H1 (cell line): ENCODE measurements at regions not wholly inside any gene's neighbourhood (a gene's known extent, or its start where the extent isn't known, plus 50 kb on each side); places are given as distances from the start of the nearest gene placed in this dataset.

Experiments
- CTCF ChIA-PET: fragments of 300-600 bp; sonication (Branson Sonifier 250); formaldehyde crosslinking; loops from one replicate; lab custom pipeline; 2021; ENCODE audit not compliant: partially characterized antibody; lab: Charles Lee
- POLR2A ChIA-PET: fragments of 300-600 bp; sonication (Branson Sonifier 250); formaldehyde crosslinking; loops from one replicate; lab custom pipeline; 2021; ENCODE audit warnings: inconsistent platforms; ENCODE audit not compliant: partially characterized antibody; lab: Charles Lee
- DNase-seq, 2 experiments: peaks; one replicate each; pipeline versions ENCODE4 v3.0.0 to v3.0.0-alpha.2; 2010 to 2022; ENCODE audit warnings: low spot score in 2 of 2, low read depth in 1 of 2, mixed read lengths in 1 of 2
- FAIRE-seq: peaks from 2 replicates; lab custom pipeline; 2011; peaks lifted over from hg19 to GRCh38; lab: Jason Lieb, UNC
- H2AFZ ChIP-seq: 2 replicates; pipeline ENCODE4 v1.8.1; 2012; ENCODE audit warnings: low read length, inconsistent platforms
- H2AK5ac ChIP-seq: 2 replicates; pipeline ENCODE4 v1.6.1; 2013; ENCODE audit warnings: low read depth, low read length
- H2BK120ac ChIP-seq: replicated peaks from 2 replicates; pipeline ENCODE3; 2013; ENCODE audit warnings: low read depth, low read length, inconsistent platforms
- H2BK12ac ChIP-seq: 2 replicates; pipeline ENCODE4 v1.6.1; 2013; ENCODE audit warnings: low read depth, low read length
- H2BK15ac ChIP-seq: 2 replicates; pipeline ENCODE4 v1.6.1; 2013; ENCODE audit warnings: low read length
- H2BK20ac ChIP-seq: 2 replicates; pipeline ENCODE4 v1.6.1; 2013; ENCODE audit warnings: low read length
- H2BK5ac ChIP-seq: 2 replicates; pipeline ENCODE4 v1.6.1; 2013; ENCODE audit warnings: low read depth, low read length
- H3K14ac ChIP-seq: 2 replicates; pipeline ENCODE4 v1.6.1; 2013; ENCODE audit warnings: inconsistent platforms; ENCODE audit not compliant: insufficient read length
- H3K18ac ChIP-seq: 2 replicates; pipeline ENCODE4 v1.6.1; 2013; ENCODE audit warnings: low read length; ENCODE audit errors: extremely low read depth
- H3K23ac ChIP-seq: 2 replicates; pipeline ENCODE4 v1.6.1; 2013; ENCODE audit warnings: inconsistent platforms; ENCODE audit not compliant: insufficient read length
- H3K23me2 ChIP-seq: 2 replicates; pipeline ENCODE4 v1.6.1; 2013; ENCODE audit warnings: low read depth, low read length
- H3K27ac ChIP-seq: 2 replicates; pipeline ENCODE4 v1.6.1; 2011; ENCODE audit warnings: low read depth, low read length, inconsistent platforms
- H3K27me3 ChIP-seq, 4 experiments: replicated peaks in 1 of 4; 1 replicate in 1 of 4; 2 replicates in 3 of 4; pipeline versions ENCODE4 v1.6.1 to v1.8.1; 2011 to 2013; ENCODE audit warnings: low read length in 3 of 4, mild to moderate bottlenecking in 3 of 4, inconsistent platforms in 2 of 4, mixed read lengths in 2 of 4, moderate library complexity in 1 of 4; ENCODE audit not compliant: control insufficient read depth in 3 of 4, insufficient read depth in 3 of 4; ENCODE audit errors: extremely low read depth in 1 of 4
- H3K36me3 ChIP-seq, 4 experiments: 2 replicates each; pipeline versions ENCODE4 v1.6.1 to v1.8.1; 2011 to 2013; ENCODE audit warnings: mild to moderate bottlenecking in 4 of 4, low read length in 3 of 4, moderate library complexity in 2 of 4, control low read depth in 1 of 4, inconsistent platforms in 1 of 4; ENCODE audit not compliant: insufficient read depth in 4 of 4, control insufficient read depth in 2 of 4
- H3K4ac ChIP-seq: replicated peaks from 2 replicates; pipeline ENCODE3; 2013; ENCODE audit warnings: low read length, low read depth, mixed read lengths, inconsistent platforms; ENCODE audit not compliant: insufficient read length
- H3K4me1 ChIP-seq, 4 experiments: replicated peaks in 1 of 4; 1 replicate in 1 of 4; 2 replicates in 3 of 4; pipeline versions ENCODE4 v1.6.1 to v1.8.1; 2011 to 2013; ENCODE audit warnings: low read length in 3 of 4, inconsistent platforms in 2 of 4, mixed read lengths in 1 of 4; ENCODE audit not compliant: insufficient read depth in 4 of 4, control insufficient read depth in 3 of 4
- H3K4me2 ChIP-seq, 2 experiments: 2 replicates each; pipeline versions ENCODE4 v1.6.1 to v1.8.1; 2011 to 2013; ENCODE audit warnings: low read depth in 2 of 2, low read length in 2 of 2, control low read depth in 1 of 2, inconsistent platforms in 1 of 2, mild to moderate bottlenecking in 1 of 2; ENCODE audit not compliant: insufficient read depth in 1 of 2
- H3K4me3 ChIP-seq, 4 experiments: fragments of 200-600, 300-600 bp in 1 of 4; sonication (generic), shearing (Covaris generic), sonication (Bioruptor Twin) in 1 of 4; 2 replicates each; pipeline versions ENCODE4 v1.5.1 to v1.8.1; 2011 to 2016; ENCODE audit warnings: low read length in 4 of 4, low read depth in 3 of 4, control low read depth in 2 of 4, inconsistent platforms in 2 of 4, mild to moderate bottlenecking in 2 of 4, mixed read lengths in 1 of 4, moderate library complexity in 1 of 4; ENCODE audit not compliant: insufficient read depth in 2 of 4; ENCODE audit errors: extremely low read depth in 1 of 4
- H3K56ac ChIP-seq: replicated peaks from 2 replicates; pipeline ENCODE3; 2013; ENCODE audit warnings: low read depth, mild to moderate bottlenecking, mixed read lengths, low read length, inconsistent platforms; ENCODE audit not compliant: insufficient read length
- H3K79me1 ChIP-seq: 2 replicates; pipeline ENCODE4 v1.6.1; 2013; ENCODE audit warnings: low read depth, low read length, control low read depth
- H3K79me2 ChIP-seq, 2 experiments: 2 replicates each; pipeline versions ENCODE4 v1.6.1 to v1.8.1; 2012 to 2013; ENCODE audit warnings: low read length in 2 of 2, mild to moderate bottlenecking in 2 of 2, inconsistent platforms in 1 of 2; ENCODE audit not compliant: insufficient read depth in 2 of 2, control insufficient read depth in 1 of 2
- H3K9ac ChIP-seq, 4 experiments: replicated peaks in 1 of 4; 1 replicate in 1 of 4; 2 replicates in 3 of 4; pipeline versions ENCODE4 v1.6.1 to v1.8.1; 2011 to 2013; ENCODE audit warnings: low read depth in 3 of 4, low read length in 3 of 4, control low read depth in 2 of 4, mild to moderate bottlenecking in 2 of 4, moderate library complexity in 2 of 4, inconsistent platforms in 1 of 4; ENCODE audit errors: extremely low read depth in 1 of 4
- H3K9me3 ChIP-seq, 2 experiments: 2 replicates each; pipeline versions ENCODE4 v1.6.1 to v1.8.1; 2012 to 2013; ENCODE audit warnings: mild to moderate bottlenecking in 2 of 2, moderate library complexity in 2 of 2, control low read depth in 1 of 2, inconsistent platforms in 1 of 2, low read depth in 1 of 2, low read length in 1 of 2, mixed read lengths in 1 of 2; ENCODE audit not compliant: insufficient read depth in 2 of 2
- H4K20me1 ChIP-seq, 2 experiments: replicated peaks in 1 of 2; 2 replicates each; pipeline versions ENCODE3 to v1.8.1; 2011 to 2013; ENCODE audit warnings: inconsistent platforms in 2 of 2, low read length in 2 of 2, mild to moderate bottlenecking in 1 of 2; ENCODE audit not compliant: insufficient read depth in 2 of 2, control insufficient read depth in 1 of 2
- H4K5ac ChIP-seq: 2 replicates; pipeline ENCODE4 v1.6.1; 2013; ENCODE audit warnings: low read length, low read depth, mixed read lengths, inconsistent platforms; ENCODE audit not compliant: insufficient read length
- H4K8ac ChIP-seq: 2 replicates; pipeline ENCODE4 v1.8.0; 2013; ENCODE audit warnings: mild to moderate bottlenecking, moderate library complexity, low read length, inconsistent platforms; ENCODE audit not compliant: insufficient read depth; ENCODE audit errors: extremely low read depth
- H4K91ac ChIP-seq: replicated peaks from 2 replicates; pipeline ENCODE3; 2013; ENCODE audit warnings: low read length, mixed read lengths, inconsistent platforms; ENCODE audit not compliant: insufficient read length
- ASH2L ChIP-seq: fragments of 200-600, 300-600 bp; sonication (generic); IDR thresholded peaks from one replicate; pipeline ENCODE4 v1.7.1; 2017; ENCODE audit warnings: low read length
- ATF3 ChIP-seq: IDR thresholded peaks from 2 replicates; pipeline ENCODE4 v1.6.1; 2011; ENCODE audit warnings: low read depth, mild to moderate bottlenecking, low read length; ENCODE audit not compliant: insufficient read depth
- CHD2 ChIP-seq: IDR thresholded peaks from 2 replicates; pipeline ENCODE4 v1.6.1; 2012; ENCODE audit warnings: low read length, improper control_type of control experiment
- HDAC6 ChIP-seq: IDR thresholded peaks from one replicate; pipeline ENCODE4 v1.7.1; 2012; ENCODE audit warnings: low read depth, mild to moderate bottlenecking, inconsistent platforms, low read length, moderate library complexity
- KDM4A ChIP-seq: IDR thresholded peaks from one replicate; pipeline ENCODE4 v1.7.1; 2012; ENCODE audit warnings: low read depth, mild to moderate bottlenecking, moderate library complexity, low read length, inconsistent platforms; ENCODE audit not compliant: severe bottlenecking
- POLR2AphosphoS5 ChIP-seq: IDR thresholded peaks from 2 replicates; pipeline ENCODE4 v1.6.1; 2011; ENCODE audit warnings: low read depth, low read length
- RFX5 ChIP-seq: IDR thresholded peaks from 2 replicates; pipeline ENCODE4 v1.6.1; 2011; ENCODE audit warnings: low read depth, low read length, improper control_type of control experiment, borderline replicate concordance
- SIN3A ChIP-seq, 2 experiments: IDR thresholded peaks in 1 of 2; conservative IDR thresholded peaks in 1 of 2; 2 replicates each; pipeline ENCODE4 v1.6.1; 2011 to 2012; ENCODE audit warnings: low read length in 2 of 2, improper control_type of control experiment in 1 of 2, low read depth in 1 of 2, mild to moderate bottlenecking in 1 of 2
- TCF12 ChIP-seq: IDR thresholded peaks from 2 replicates; pipeline ENCODE4 v1.6.1; 2011; ENCODE audit warnings: low read depth, mild to moderate bottlenecking, low read length
- ZNF274 ChIP-seq: IDR thresholded peaks from 2 replicates; pipeline ENCODE4 v1.7.0; 2012; ENCODE audit warnings: low read length, borderline replicate concordance; ENCODE audit errors: extremely low read depth
- WGBS, 2 experiments: shearing (Covaris generic) in 1 of 2; methylation state at CpG; one replicate each; pipeline versions ENCODE4 v1.1.6 to v1.1.7; 2013 to 2015; ENCODE audit warnings: low lambda C conversion rate in 2 of 2, mixed read lengths in 2 of 2, inconsistent platforms in 1 of 2, low coverage in 1 of 2, missing lambda C conversion rate in 1 of 2; ENCODE audit not compliant: insufficient replicate concordance in 2 of 2, insufficient coverage in 1 of 2, insufficient read length in 1 of 2; ENCODE audit errors: extremely low coverage in 1 of 2, missing lambda C conversion rate in 1 of 2; 5-methylcytosine and 5-hydroxymethylcytosine counted together

- WGBS, 2 experiments = 91% methylated on average over 1 of the region's 1 CpG; no CpG with 5 or more reads in 1 of the 2 experiments
- Histone ChIP-seq H3K27ac (no peak overlapping the region), H3K23ac (no peak overlapping the region), H3K79me2 (no peaks in the 10 kb centered on the region), H3K9ac (no peak overlapping the region), H3K4ac (no peak overlapping the region), H2BK12ac (no peak overlapping the region), H2AK5ac (no peak overlapping the region), H2AFZ (no peak overlapping the region), H4K8ac (no peak overlapping the region), H3K4me3 (no peak overlapping the region), H3K9me3 (no peaks in the 10 kb centered on the region), H2BK5ac (no peak overlapping the region), H3K14ac (no peak overlapping the region), H2BK20ac (no peak overlapping the region), H4K91ac (no peak overlapping the region), H4K20me1 (no peaks in the 10 kb centered on the region), H3K56ac (no peak overlapping the region), H3K27me3 (no peaks in the 10 kb centered on the region), H2BK15ac (no peak overlapping the region), H4K5ac (no peak overlapping the region), H3K4me2 (no peak overlapping the region), H3K23me2 (no peaks in the 10 kb centered on the region; the same call in 1 of the 2 replicates), H3K18ac (no peak overlapping the region), H3K4me1 (peaks cover 0 to under 1% (median 0%) of the 10 kb centered on the region in 4 experiments; a peak in 1 of 7 replicates), H2BK120ac (no peak overlapping the region), H3K36me3 (no peaks in the 10 kb centered on the region), H3K79me1 (no peaks in the 10 kb centered on the region)
- TF ChIP-seq POLR2AphosphoS5 (no peak), TCF12 (no peak), ATF3 (no peak), KDM4A (no peak), ZNF274 (no peak), RFX5 (no peak), CHD2 (no peak), SIN3A (conservative IDR thresholded peaks at IDR 0.05 in 1 of 2, IDR thresholded peaks at IDR 0.05 in 1 of 2; ENCODE audit: low read depth in 1 of 2, low read length in 2 of 2) (no peak), HDAC6 (no peak), ASH2L (no peak)
- no peak for FAIRE-seq
- ChIA-PET POLR2A (no interaction called here), CTCF (interaction anchor here (1.3 kb wide), 1 partner anchor 8 kb away, joined by 3 read pairs; no protein-coding TSS in a partner anchor)
- DNase-seq = no peak
Observed at GRCh38 chr15:81524496-81524895, 150.5 kb upstream of the TMC3 start.
